HEK293 (cell line): ENCODE measurements at regions not wholly inside any gene's neighbourhood (a gene's known extent, or its start where the extent isn't known, plus 50 kb on each side); places are given as distances from the start of the nearest gene placed in this dataset.

Source experiments
- CTCF ChIA-PET: fragments of 350-600 bp; formaldehyde crosslinking; extraction: SDS; loops from one replicate; lab custom pipeline; 2021; ENCODE audit warnings: antibody characterized with exemption; lab: Yijun Ruan, JAX
- POLR2A ChIA-PET: fragments of 300-600 bp; formaldehyde crosslinking; extraction: SDS; loops from one replicate; lab custom pipeline; 2020; ENCODE audit warnings: antibody characterized with exemption, inconsistent platforms; lab: Yijun Ruan, JAX
- H3K27ac ChIP-seq: fragments of 200-500 bp; sonication (Bioruptor generic); 2 replicates; pipeline ENCODE4 v1.5.1; 2014; ENCODE audit warnings: low read depth, low read length, control low read depth, inconsistent platforms; ENCODE audit errors: extremely low read depth
- H3K36me3 ChIP-seq, 2 experiments: fragments of 200-500 bp in 1 of 2; sonication (Bioruptor generic) in 1 of 2; 1 replicate in 1 of 2; 2 replicates in 1 of 2; pipeline ENCODE4 v1.5.1; 2014 to 2017; ENCODE audit warnings: inconsistent platforms in 2 of 2, low read length in 2 of 2; ENCODE audit not compliant: control insufficient read depth in 2 of 2, insufficient read depth in 1 of 2
- H3K4me1 ChIP-seq: fragments of 200-500 bp; sonication (Bioruptor generic); 2 replicates; pipeline ENCODE4 v1.5.1; 2014; ENCODE audit warnings: mild to moderate bottlenecking, low read length, inconsistent platforms; ENCODE audit not compliant: control insufficient read depth, insufficient read depth
- H3K4me3 ChIP-seq: 2 replicates; pipeline ENCODE4 v1.5.1; 2011; ENCODE audit warnings: low read depth, mild to moderate bottlenecking, control low read depth, low read length, moderate library complexity
- H3K9me3 ChIP-seq: fragments of 200-500 bp; sonication (Bioruptor generic); 2 replicates; pipeline ENCODE4 v1.5.1; 2014; ENCODE audit warnings: low read depth, low read length, inconsistent platforms; ENCODE audit not compliant: control insufficient read depth, insufficient read depth
- EGR2 ChIP-seq: fragments of 450-650 bp; formaldehyde crosslinking; IDR thresholded peaks from 2 replicates; pipeline ENCODE4 v1.5.1; 2016; ENCODE audit warnings: low read depth, missing biosample characterization, missing genetic modification characterization
- KLF9 ChIP-seq: fragments of 450-650 bp; formaldehyde crosslinking; IDR thresholded peaks from 2 replicates; pipeline ENCODE4 v1.5.1; 2016; ENCODE audit warnings: missing biosample characterization, missing genetic modification characterization, low read depth
- MEIS1 ChIP-seq: sonication (generic); formaldehyde crosslinking; IDR thresholded peaks from 2 replicates; pipeline ENCODE4 v1.8.1; 2022; ENCODE audit warnings: missing genetic modification reagents, mild to moderate bottlenecking, borderline replicate concordance
- MYNN ChIP-seq: fragments of 450-650 bp; formaldehyde crosslinking; IDR thresholded peaks from 2 replicates; pipeline ENCODE4 v1.5.1; 2016; ENCODE audit warnings: missing biosample characterization, missing genetic modification characterization, borderline replicate concordance
- PRDM10 ChIP-seq: fragments of 450-650 bp; formaldehyde crosslinking; IDR thresholded peaks from 2 replicates; pipeline ENCODE4 v1.5.1; 2016; ENCODE audit warnings: missing biosample characterization, missing genetic modification characterization
- ZBTB26 ChIP-seq: fragments of 450-650 bp; formaldehyde crosslinking; optimal IDR thresholded peaks from 2 replicates; pipeline ENCODE3; 2016; ENCODE audit warnings: missing biosample characterization, mild to moderate bottlenecking, missing genetic modification characterization
- ZBTB48 ChIP-seq: fragments of 450-650 bp; formaldehyde crosslinking; IDR thresholded peaks from 2 replicates; pipeline ENCODE4 v1.5.1; 2016; ENCODE audit warnings: missing biosample characterization, missing genetic modification characterization
- ZNF114 ChIP-seq: fragments of 450-650 bp; formaldehyde crosslinking; IDR thresholded peaks from 2 replicates; pipeline ENCODE4 v1.5.0; 2017; ENCODE audit warnings: missing biosample characterization, missing genetic modification characterization
- ZNF148 ChIP-seq: fragments of 450-650 bp; formaldehyde crosslinking; IDR thresholded peaks from 2 replicates; pipeline ENCODE4 v1.5.0; 2017; ENCODE audit warnings: missing biosample characterization, missing genetic modification characterization, borderline replicate concordance
- ZNF184 ChIP-seq: fragments of 450-650 bp; IDR thresholded peaks from 2 replicates; pipeline ENCODE4 v1.5.1; 2018; ENCODE audit warnings: missing biosample characterization, mild to moderate bottlenecking, missing genetic modification characterization
- ZNF223 ChIP-seq: fragments of 450-650 bp; formaldehyde crosslinking; IDR thresholded peaks from 2 replicates; pipeline ENCODE4 v1.5.1; 2016; ENCODE audit warnings: missing biosample characterization, missing genetic modification characterization
- ZNF335 ChIP-seq: fragments of 450-650 bp; formaldehyde crosslinking; conservative IDR thresholded peaks from 2 replicates; pipeline ENCODE4 v1.5.1; 2016; ENCODE audit warnings: missing biosample characterization, missing genetic modification characterization
- ZNF354C ChIP-seq: fragments of 450-650 bp; formaldehyde crosslinking; IDR thresholded peaks from 2 replicates; pipeline ENCODE4 v1.5.1; 2016; ENCODE audit warnings: missing biosample characterization, missing genetic modification characterization, low read depth, borderline replicate concordance
- ZNF362 ChIP-seq: fragments of 450-650 bp; formaldehyde crosslinking; IDR thresholded peaks from 2 replicates; pipeline ENCODE4 v1.5.1; 2016; ENCODE audit warnings: missing biosample characterization, missing genetic modification characterization
- ZNF391 ChIP-seq: fragments of 450-650 bp; formaldehyde crosslinking; IDR thresholded peaks from 2 replicates; pipeline ENCODE4 v1.5.1; 2016; ENCODE audit warnings: low read depth, missing biosample characterization, missing genetic modification characterization, borderline replicate concordance
- ZNF518A ChIP-seq: fragments of 450-650 bp; formaldehyde crosslinking; conservative IDR thresholded peaks from 2 replicates; pipeline ENCODE4 v1.5.1; 2016; ENCODE audit warnings: low read depth, missing biosample characterization, missing genetic modification characterization
- ZNF521 ChIP-seq: fragments of 450-650 bp; formaldehyde crosslinking; IDR thresholded peaks from 2 replicates; pipeline ENCODE4 v1.5.1; 2017; ENCODE audit warnings: missing biosample characterization, mild to moderate bottlenecking, missing genetic modification characterization
- ZNF629 ChIP-seq: fragments of 450-650 bp; formaldehyde crosslinking; IDR thresholded peaks from 2 replicates; pipeline ENCODE4 v1.5.1; 2017; ENCODE audit warnings: missing biosample characterization, missing genetic modification characterization
- ZNF639 ChIP-seq: fragments of 450-650 bp; formaldehyde crosslinking; IDR thresholded peaks from 2 replicates; pipeline ENCODE4 v1.5.1; 2016; ENCODE audit warnings: missing biosample characterization, missing genetic modification characterization
- ZXDB ChIP-seq: fragments of 450-650 bp; formaldehyde crosslinking; IDR thresholded peaks from 2 replicates; pipeline ENCODE4 v1.5.1; 2016; ENCODE audit warnings: missing biosample characterization, missing genetic modification characterization

GRCh38 chr6:113719545-113719944, 137.6 kb upstream of the MARCKS start (continued):
- TF ChIP-seq PRDM10 (tag by site-specific recombination) (peak; percentile 48), ZNF629 (tag by site-specific recombination) (peak; percentile 48; the same call in 1 of the 2 replicates), MYNN (tag by site-specific recombination) (no peak), ZNF114 (tag by site-specific recombination) (no peak), ZNF362 (tag by site-specific recombination) (peak; percentile 78)

GRCh38 chr6:113723182-113723581, 134.0 kb upstream of the MARCKS start:
- ChIA-PET POLR2A (no interaction called here), CTCF (interaction anchor here (0.7 kb wide), 1 partner anchor 1461 kb away, joined by 3 read pairs; no protein-coding TSS in a partner anchor)
- H3K4me1 ChIP-seq: no peaks in the 10 kb centered on the region
- no peaks in the 10 kb centered on the region for H3K9me3 ChIP-seq
- no peak overlapping the region for H3K4me3 ChIP-seq
- H3K36me3 ChIP-seq: no peaks in the 10 kb centered on the region
- no peak overlapping the region for H3K27ac ChIP-seq
- no peak for TF ChIP-seq ZNF335 (tag by site-specific recombination)
- TF ChIP-seq ZNF391: no peak
- TF ChIP-seq ZNF521 (tag by site-specific recombination): no peak
- TF ChIP-seq ZBTB26 (tag by site-specific recombination): no peak
- no peak for TF ChIP-seq ZNF148 (tag by site-specific recombination)
- TF ChIP-seq ZBTB48 (tag by site-specific recombination): no peak
- no peak for TF ChIP-seq ZNF354C (tag by site-specific recombination)
- TF ChIP-seq MYNN (tag by site-specific recombination): no peak
- no peak for TF ChIP-seq EGR2 (tag by site-specific recombination)
- no peak for TF ChIP-seq ZNF518A
- no peak for TF ChIP-seq ZNF639
- no peak for TF ChIP-seq ZXDB
- no peak for TF ChIP-seq MEIS1 (CRISPR knock-in tag)
- TF ChIP-seq ZNF184 (tag by site-specific recombination): no peak
- TF ChIP-seq ZNF223 (tag by site-specific recombination): no peak
- TF ChIP-seq KLF9: no peak
